ENCODE measurements at regions not wholly inside any gene's neighbourhood (a gene's known extent, or its start where the extent isn't known, plus 50 kb on each side); places are given as distances from the start of the nearest gene placed in this dataset.
"Not testable (repeated sequence)": the region's sequence is repeated elsewhere in the genome, so short reads cannot be mapped to it uniquely, and the experiment has no call there.

- no peak for DNase-seq
These were observed 120.4 kb upstream of the EOLA2 start for GRCh38 chrX:150058728-150059127.

GRCh38 chrX:150060406-150060805, 122.1 kb upstream of the EOLA2 start:
- no peak for DNase-seq

GRCh38 chrX:150062292-150063137, 124.2 kb upstream of the EOLA2 start:
- DNase-seq: no peak

- DNase-seq: no peak
These were observed 124.8 kb upstream of the EOLA2 start for GRCh38 chrX:150063138-150063518.

- DNase-seq: no peak
These were observed 125.4 kb upstream of the EOLA2 start for GRCh38 chrX:150063674-150064073.

GRCh38 chrX:150074175-150074574, 135.9 kb upstream of the EOLA2 start:
- no peak for DNase-seq

- DNase-seq: no peak
These were observed 142.2 kb upstream of the EOLA2 start for GRCh38 chrX:150080497-150080896.

GRCh38 chrX:150081076-150081475, 142.8 kb upstream of the EOLA2 start:
- DNase-seq: no peak

GRCh38 chrX:150084496-150085229, 146.4 kb upstream of the EOLA2 start:
- no peak for DNase-seq

GRCh38 chrX:150085881-150086280, 147.6 kb upstream of the EOLA2 start:
- no peak for DNase-seq

GRCh38 chrX:150086371-150086770, 148.1 kb upstream of the EOLA2 start:
- no peak for DNase-seq

GRCh38 chrX:150087612-150088011, 149.3 kb upstream of the EOLA2 start:
- DNase-seq: no peak

GRCh38 chrX:150088042-150088441, 149.8 kb upstream of the EOLA2 start:
- DNase-seq: no peak

GRCh38 chrX:150088766-150089518, 150.7 kb upstream of the EOLA2 start:
- DNase-seq: no peak

GRCh38 chrX:150091300-150091699, 153.0 kb upstream of the EOLA2 start:
- not testable (repeated sequence) for DNase-seq

- no peak for DNase-seq
These were observed 154.3 kb upstream of the EOLA2 start for GRCh38 chrX:150092549-150092948.

- DNase-seq: no peak
These were observed 156.1 kb upstream of the EOLA2 start for GRCh38 chrX:150094375-150094774.

GRCh38 chrX:150094996-150095395, 156.7 kb upstream of the EOLA2 start:
- no peak for DNase-seq

GRCh38 chrX:150099316-150099715, 161.0 kb upstream of the EOLA2 start:
- no peak for DNase-seq

- DNase-seq: no peak
These were observed 162.0 kb upstream of the EOLA2 start for GRCh38 chrX:150100261-150100660.

GRCh38 chrX:150118476-150118875, 180.2 kb upstream of the EOLA2 start:
- no peak for DNase-seq

GRCh38 chrX:150119323-150119722, 181.0 kb upstream of the EOLA2 start:
- no peak for DNase-seq

GRCh38 chrX:150125045-150125444, 186.8 kb upstream of the EOLA2 start:
- not testable (repeated sequence) for DNase-seq

GRCh38 chrX:150127216-150127615, 188.9 kb upstream of the EOLA2 start:
- no peak for DNase-seq
